Fibroblast of skin of abdomen (primary cell): ENCODE measurements at regions not wholly inside any gene's neighbourhood (a gene's known extent, or its start where the extent isn't known, plus 50 kb on each side); places are given as distances from the start of the nearest gene placed in this dataset.
"Not testable (repeated sequence)": the region's sequence is repeated elsewhere in the genome, so short reads cannot be mapped to it uniquely, and the experiment has no call there.

Experiments
- DNase-seq: peaks from one replicate; pipeline ENCODE4 v3.0.0-alpha.2; 2013

- no peak for DNase-seq
Measured at GRCh38 chr1:229117664-229118300, 153.1 kb upstream of the RAB4A start.

- no peak for DNase-seq
Measured at GRCh38 chr1:229118477-229119061, 152.3 kb upstream of the RAB4A start.

- no peak for DNase-seq
Measured at GRCh38 chr1:229119161-229119560, 151.8 kb upstream of the RAB4A start.

GRCh38 chr1:229119876-229120275 lies 151.0 kb upstream of the RAB4A start:
- DNase-seq, result peak; percentile 45

DNA sequence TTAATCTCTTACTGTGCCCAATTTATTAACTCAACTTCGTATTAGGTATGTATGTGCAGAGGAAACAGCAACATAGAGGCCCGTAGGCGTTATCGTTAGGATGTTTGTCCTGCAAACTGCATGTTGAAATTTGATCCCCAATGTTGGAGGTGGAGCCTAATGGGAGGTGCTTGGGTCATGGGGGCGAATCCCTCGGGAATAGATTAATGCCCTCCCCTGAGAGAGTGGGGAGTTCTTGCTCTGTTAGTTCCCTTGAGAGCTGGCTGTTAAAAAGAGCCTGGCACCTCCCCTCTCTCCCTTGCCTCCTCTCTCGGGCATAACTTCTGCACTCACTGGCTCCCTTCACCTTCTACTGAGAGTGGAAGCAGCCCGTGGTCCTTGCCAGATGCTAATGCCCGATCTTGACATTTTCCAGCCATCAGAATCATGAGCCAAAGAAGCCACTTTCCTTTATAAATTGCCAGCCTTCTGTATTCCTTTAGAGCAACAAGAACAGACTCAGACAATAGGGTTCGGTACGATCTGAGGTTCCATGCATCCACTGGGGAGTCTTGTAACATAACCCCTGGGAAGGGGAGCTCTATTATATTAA lies 149.0 kb upstream of the RAB4A start:
- no peak for DNase-seq

- DNase-seq, result no peak
Measured at GRCh38 chr1:229122606-229123005, 148.3 kb upstream of the RAB4A start.

DNA sequence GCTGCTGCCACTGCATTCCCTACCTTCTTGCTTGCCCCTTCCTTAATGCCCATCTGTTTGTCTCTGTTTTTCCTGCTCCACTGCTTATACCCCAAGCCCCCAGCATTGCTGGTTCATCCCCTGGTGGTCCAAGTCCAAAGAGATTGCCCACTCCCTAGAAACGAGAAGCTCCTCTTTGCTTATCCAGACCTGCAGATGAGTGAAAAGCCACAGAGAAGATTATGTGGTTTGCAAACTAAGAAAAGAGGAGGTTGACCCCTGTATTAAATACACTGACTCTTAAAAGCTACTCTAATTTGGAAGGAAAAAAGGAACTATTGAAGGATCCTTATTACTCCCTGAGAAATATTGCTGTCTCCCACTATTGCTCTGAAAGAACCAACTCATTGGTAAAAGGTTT lies 146.8 kb upstream of the RAB4A start:
- no peak for DNase-seq

- DNase-seq, result no peak
Measured at GRCh38 chr1:229124520-229125124, 146.3 kb upstream of the RAB4A start.

- DNase-seq, result peak; percentile 52
Measured at GRCh38 chr1:229127301-229127700, 143.6 kb upstream of the RAB4A start.

- no peak for DNase-seq
Measured at GRCh38 chr1:229128066-229128608, 142.8 kb upstream of the RAB4A start.

DNA sequence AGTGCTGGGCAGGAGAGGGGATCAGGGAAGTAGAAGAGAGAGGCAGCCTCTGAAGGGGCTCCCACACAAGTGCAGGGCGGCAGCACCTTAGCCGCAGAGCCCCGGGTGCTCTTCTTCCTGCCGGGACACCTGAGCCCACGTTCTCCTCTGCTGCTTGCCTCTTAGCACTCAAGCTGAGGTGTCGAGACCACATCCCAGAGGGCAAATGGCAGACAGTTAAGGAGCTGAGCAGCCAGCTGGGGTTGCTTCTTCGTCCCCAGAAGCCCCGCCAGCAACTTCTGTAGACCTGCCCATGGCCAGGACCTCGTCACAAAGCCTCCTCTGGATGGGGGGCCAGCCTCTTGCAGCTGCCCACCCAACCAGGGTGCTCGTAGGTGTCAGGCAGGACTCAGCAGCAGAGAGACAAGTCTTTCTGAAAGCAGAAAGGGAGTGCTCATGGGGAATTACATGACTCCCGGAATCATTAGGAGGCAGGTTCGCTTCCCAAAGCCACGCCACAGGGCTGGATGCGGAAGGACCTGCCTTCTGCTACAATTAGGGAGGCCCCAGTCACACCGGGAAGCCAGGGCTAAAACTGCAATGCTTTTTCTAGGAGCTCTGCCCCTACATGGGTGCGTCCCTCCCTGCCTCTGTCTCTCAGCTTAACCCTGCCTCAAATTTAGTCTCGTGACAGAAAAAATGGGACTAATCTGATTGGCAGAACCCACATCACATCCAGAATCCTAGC lies 141.4 kb upstream of the RAB4A start:
- DNase-seq, result no peak

- no peak for DNase-seq
Measured at GRCh38 chr1:229130028-229130668, 140.8 kb upstream of the RAB4A start.

- no peak for DNase-seq
Measured at GRCh38 chr1:229131243-229132105, 139.4 kb upstream of the RAB4A start.

DNA sequence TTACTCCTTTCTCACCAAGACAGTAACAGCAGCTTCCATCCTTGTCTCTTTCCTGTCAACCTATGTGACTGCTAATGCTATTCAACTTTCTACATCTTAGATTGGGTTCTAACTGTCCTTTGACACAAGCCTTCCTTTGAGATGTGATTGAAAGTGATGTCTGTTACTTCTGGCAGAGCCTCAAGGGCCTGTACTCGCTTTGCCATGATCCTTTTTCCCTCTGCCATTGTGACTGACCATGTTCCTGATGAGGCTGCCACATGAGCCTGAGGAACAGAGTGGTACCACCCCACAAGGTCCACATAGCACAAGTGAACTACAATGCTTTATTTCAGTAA lies 138.8 kb upstream of the RAB4A start:
- DNase-seq, result no peak

- no peak for DNase-seq
Measured at GRCh38 chr1:229132706-229133105, 138.2 kb upstream of the RAB4A start.

GRCh38 chr1:229133151-229133550 lies 137.8 kb upstream of the RAB4A start:
- no peak for DNase-seq

- DNase-seq, result no peak
Measured at GRCh38 chr1:229133811-229134210, 137.1 kb upstream of the RAB4A start.

DNA sequence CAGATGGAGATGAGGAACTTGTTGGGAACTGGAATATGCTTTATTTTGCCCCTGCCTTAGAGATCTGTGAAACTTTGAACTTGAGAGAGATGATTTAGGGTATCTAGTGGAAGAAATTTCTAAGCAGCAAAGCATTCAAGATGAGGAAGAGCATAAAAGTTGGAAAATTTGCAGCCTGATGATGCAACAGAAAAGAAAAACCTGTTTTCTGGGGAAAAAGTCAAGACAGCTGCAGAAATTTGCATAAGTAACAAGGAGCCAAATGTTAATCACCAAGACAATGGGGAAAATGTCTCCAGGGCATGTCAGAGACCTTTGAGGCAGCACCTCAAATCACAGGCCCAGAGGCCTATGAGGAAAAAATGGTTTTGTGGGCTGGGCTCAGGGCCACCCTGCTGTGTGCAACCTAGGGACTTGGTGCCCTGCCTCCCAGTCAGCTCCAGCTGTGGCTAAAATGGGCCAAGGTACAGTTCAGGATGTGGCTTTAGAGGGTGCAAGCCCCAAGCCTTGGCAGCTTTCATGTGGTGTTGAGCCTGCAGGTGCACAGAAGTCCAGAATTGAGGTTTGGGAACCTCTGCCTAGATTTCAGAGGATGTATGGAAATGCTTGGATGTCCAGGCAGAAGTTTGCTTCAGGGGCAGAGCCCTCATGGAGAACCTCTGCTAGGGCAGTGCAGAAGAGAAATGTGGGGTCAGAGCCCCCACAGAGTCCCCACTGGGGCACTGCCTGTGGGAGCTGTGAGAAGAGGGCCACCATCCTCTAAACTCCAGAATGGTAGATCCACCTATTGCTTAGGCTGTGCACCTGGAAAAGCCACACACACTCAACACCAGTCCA lies 136.3 kb upstream of the RAB4A start:
- not testable (repeated sequence) for DNase-seq

DNA sequence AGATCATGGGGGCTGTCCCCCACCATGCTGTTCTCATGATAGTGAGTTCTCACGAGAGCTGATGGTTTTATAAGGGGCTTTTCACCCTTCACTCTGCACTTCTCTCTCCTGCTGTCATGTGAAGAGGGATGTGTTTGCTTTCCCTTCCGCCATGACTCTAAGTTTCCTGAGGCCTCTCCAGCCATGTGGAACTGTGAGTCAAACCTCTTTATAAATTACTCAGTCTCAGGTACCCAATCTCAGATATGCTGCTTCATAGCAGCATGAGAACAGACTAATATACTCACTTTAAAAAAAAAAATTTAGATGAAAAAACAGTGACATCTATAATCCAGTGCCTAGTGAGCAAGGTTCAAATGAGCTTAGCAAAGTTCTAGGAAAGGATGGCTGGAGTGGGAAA lies 135.1 kb upstream of the RAB4A start:
- no peak for DNase-seq

DNA sequence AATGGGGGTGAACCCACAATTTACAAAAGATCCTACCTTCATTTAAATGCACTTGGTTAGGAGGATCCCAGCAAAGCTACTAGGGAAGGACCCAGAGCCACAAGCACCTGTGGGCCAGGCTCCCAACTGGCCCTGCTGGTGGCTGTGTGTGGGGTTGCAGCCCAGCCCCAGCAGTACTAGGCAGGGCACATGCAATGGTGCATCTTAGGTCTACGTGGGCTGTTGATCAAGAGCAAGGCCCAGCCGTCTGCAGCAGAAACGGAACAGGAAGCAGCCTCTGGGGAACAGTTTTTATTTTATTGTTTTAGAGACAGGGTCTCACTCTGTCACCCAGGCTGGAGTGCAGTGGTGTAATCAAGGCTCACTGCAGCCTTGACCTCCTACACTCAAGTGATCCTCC lies 134.1 kb upstream of the RAB4A start:
- no peak for DNase-seq

DNA sequence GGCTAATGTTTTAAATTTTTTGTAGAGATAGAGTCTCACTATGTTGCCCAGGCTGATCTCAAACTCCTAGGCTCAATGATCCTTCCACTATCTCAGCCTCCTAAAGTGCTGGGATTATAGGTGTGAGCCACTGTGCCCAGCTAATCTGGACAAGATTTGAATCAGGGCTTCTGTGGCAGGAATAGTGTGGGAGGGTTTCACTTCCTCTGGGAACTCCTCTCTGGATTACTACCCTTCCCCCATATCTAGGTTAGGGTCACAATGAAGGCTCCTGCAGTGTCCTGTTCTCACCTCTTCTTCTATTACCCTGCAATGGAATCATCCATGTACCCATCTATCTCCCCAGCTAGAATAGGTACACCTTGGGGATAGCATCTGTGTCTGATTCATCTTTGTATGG lies 133.6 kb upstream of the RAB4A start:
- no peak for DNase-seq
